ENCODE measurements at regions not wholly inside any gene's neighbourhood (a gene's known extent, or its start where the extent isn't known, plus 50 kb on each side); places are given as distances from the start of the nearest gene placed in this dataset.

- H3K79me2 ChIP-seq: no peaks in the 10 kb centered on the region
- no peak for TF ChIP-seq CTCF (IDR thresholded peaks at IDR 0.05)
- H2AFZ ChIP-seq: no peak overlapping the region
- H3K9ac ChIP-seq: no peak overlapping the region
- H3K4me3 ChIP-seq (ENCODE audit: low read depth, low read length): no peak overlapping the region
- no peaks in the 10 kb centered on the region for H3K9me3 ChIP-seq (ENCODE audit: control insufficient read depth, low read length)
- H3K27ac ChIP-seq: no peak overlapping the region
- H3K27me3 ChIP-seq (ENCODE audit: control insufficient read depth, insufficient read depth, low read length): no peaks in the 10 kb centered on the region
- no peaks in the 10 kb centered on the region for H3K36me3 ChIP-seq (ENCODE audit: control insufficient read depth, insufficient read depth, low read length)
- no peak overlapping the region for H3K4me2 ChIP-seq (ENCODE audit: low read length)
- no peaks in the 10 kb centered on the region for H3K4me1 ChIP-seq
Measured at GRCh38 chr1:17973694-17974093, 133.9 kb upstream of the IGSF21 start.

GRCh38 chr1:17976854-17977253 is 130.7 kb upstream of the IGSF21 start:
- no peaks in the 10 kb centered on the region for H3K9me3 ChIP-seq (ENCODE audit: control insufficient read depth, low read length)
- H3K27me3 ChIP-seq (ENCODE audit: control insufficient read depth, insufficient read depth, low read length): no peaks in the 10 kb centered on the region
- no peak for TF ChIP-seq CTCF (IDR thresholded peaks at IDR 0.05)
- no peaks in the 10 kb centered on the region for H3K36me3 ChIP-seq (ENCODE audit: control insufficient read depth, insufficient read depth, low read length)
- H3K4me1 ChIP-seq: no peaks in the 10 kb centered on the region
- H3K79me2 ChIP-seq: no peaks in the 10 kb centered on the region
- no peak overlapping the region for H3K9ac ChIP-seq
- H3K4me3 ChIP-seq (ENCODE audit: low read depth, low read length): no peak overlapping the region
- no peak overlapping the region for H3K27ac ChIP-seq
- no peak overlapping the region for H3K4me2 ChIP-seq (ENCODE audit: low read length)
- no peak overlapping the region for H2AFZ ChIP-seq

- no peaks in the 10 kb centered on the region for H3K36me3 ChIP-seq (ENCODE audit: control insufficient read depth, insufficient read depth, low read length)
- H3K27ac ChIP-seq: no peak overlapping the region
- no peak overlapping the region for H2AFZ ChIP-seq
- H3K79me2 ChIP-seq: no peaks in the 10 kb centered on the region
- no peaks in the 10 kb centered on the region for H3K4me1 ChIP-seq
- H3K4me2 ChIP-seq (ENCODE audit: low read length): no peak overlapping the region
- no peaks in the 10 kb centered on the region for H3K27me3 ChIP-seq (ENCODE audit: control insufficient read depth, insufficient read depth, low read length)
- no peaks in the 10 kb centered on the region for H3K9me3 ChIP-seq (ENCODE audit: control insufficient read depth, low read length)
- no peak for TF ChIP-seq CTCF (IDR thresholded peaks at IDR 0.05)
- no peak overlapping the region for H3K4me3 ChIP-seq (ENCODE audit: low read depth, low read length)
- H3K9ac ChIP-seq: no peak overlapping the region
Measured at GRCh38 chr1:17978016-17978415, 129.6 kb upstream of the IGSF21 start.

GRCh38 chr1:17979815-17980214 is 127.8 kb upstream of the IGSF21 start:
- Histone ChIP-seq H3K4me2 (ENCODE audit: low read length) (no peak overlapping the region), H3K27ac (no peak overlapping the region), H3K4me3 (ENCODE audit: low read depth, low read length) (no peak overlapping the region), H3K4me1 (no peaks in the 10 kb centered on the region), H3K9me3 (ENCODE audit: control insufficient read depth, low read length) (no peaks in the 10 kb centered on the region), H3K36me3 (ENCODE audit: control insufficient read depth, insufficient read depth, low read length) (no peaks in the 10 kb centered on the region), H3K79me2 (no peaks in the 10 kb centered on the region), H2AFZ (no peak overlapping the region), H3K27me3 (ENCODE audit: control insufficient read depth, insufficient read depth, low read length) (no peaks in the 10 kb centered on the region), H3K9ac (no peak overlapping the region)
- no peak for TF ChIP-seq CTCF (IDR thresholded peaks at IDR 0.05)

GRCh38 chr1:17982197-17982596 is 125.4 kb upstream of the IGSF21 start:
- no peaks in the 10 kb centered on the region for H3K27me3 ChIP-seq (ENCODE audit: control insufficient read depth, insufficient read depth, low read length)
- H3K79me2 ChIP-seq: no peaks in the 10 kb centered on the region
- H3K4me2 ChIP-seq (ENCODE audit: low read length): no peak overlapping the region
- no peak overlapping the region for H3K4me3 ChIP-seq (ENCODE audit: low read depth, low read length)
- no peak for TF ChIP-seq CTCF (IDR thresholded peaks at IDR 0.05)
- no peak overlapping the region for H3K27ac ChIP-seq
- no peaks in the 10 kb centered on the region for H3K9me3 ChIP-seq (ENCODE audit: control insufficient read depth, low read length)
- no peak overlapping the region for H2AFZ ChIP-seq
- no peaks in the 10 kb centered on the region for H3K4me1 ChIP-seq
- no peak overlapping the region for H3K9ac ChIP-seq
- no peaks in the 10 kb centered on the region for H3K36me3 ChIP-seq (ENCODE audit: control insufficient read depth, insufficient read depth, low read length)

Measured in parathyroid adenoma (tissue), 2 donors.